ENCODE measurements at regions not wholly inside any gene's neighbourhood (a gene's known extent, or its start where the extent isn't known, plus 50 kb on each side); places are given as distances from the start of the nearest gene placed in this dataset.

- ATAC-seq (no peak), DNase-seq (no peak)
- intact Hi-C loops (cut with DNase I, micrococcal nuclease) = no loop called here
Observed at GRCh38 chr12:102562836-102563425, 82.6 kb upstream of the IGF1 start.

- DNase-seq (no peak), ATAC-seq (no peak)
- intact Hi-C loops (cut with DNase I, micrococcal nuclease) = no loop called here
Observed at GRCh38 chr12:102551186-102551585, 70.8 kb upstream of the IGF1 start.

- ATAC-seq = no peak
- intact Hi-C loops (cut with DNase I, micrococcal nuclease) = no loop called here
- DNase-seq = no peak
Observed at GRCh38 chr12:102549691-102550090, 69.3 kb upstream of the IGF1 start.

DNA sequence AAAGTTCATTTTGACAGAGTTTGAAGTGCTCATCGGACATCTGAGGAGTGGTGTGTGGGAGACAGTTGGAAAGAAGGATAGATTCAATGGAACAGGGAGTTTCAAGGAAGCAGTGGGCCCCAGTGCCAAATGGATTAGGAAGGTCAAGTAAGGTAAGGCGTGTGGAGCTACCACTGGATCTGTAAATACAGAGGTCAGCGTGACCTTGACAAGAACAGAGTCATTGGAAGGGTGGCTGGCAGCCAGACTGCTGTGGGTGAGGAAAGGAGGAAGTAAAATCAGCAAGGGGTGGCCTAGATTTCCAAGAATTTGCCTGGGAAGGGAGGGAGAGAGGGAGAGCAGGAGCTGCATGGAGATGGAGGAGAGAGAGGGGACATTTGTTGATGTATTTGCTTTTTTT, 68.2 kb upstream of the IGF1 start:
- intact Hi-C loops (cut with DNase I, micrococcal nuclease) = no loop called here

GRCh38 chr12:102543494-102544485, 63.4 kb upstream of the IGF1 start:
- ATAC-seq = no peak
- intact Hi-C loops (cut with DNase I, micrococcal nuclease) = no loop called here

More for the DNA sequence above, 68.2 kb upstream of the IGF1 start:
- no peak for DNase-seq
- no peak for ATAC-seq

DNA sequence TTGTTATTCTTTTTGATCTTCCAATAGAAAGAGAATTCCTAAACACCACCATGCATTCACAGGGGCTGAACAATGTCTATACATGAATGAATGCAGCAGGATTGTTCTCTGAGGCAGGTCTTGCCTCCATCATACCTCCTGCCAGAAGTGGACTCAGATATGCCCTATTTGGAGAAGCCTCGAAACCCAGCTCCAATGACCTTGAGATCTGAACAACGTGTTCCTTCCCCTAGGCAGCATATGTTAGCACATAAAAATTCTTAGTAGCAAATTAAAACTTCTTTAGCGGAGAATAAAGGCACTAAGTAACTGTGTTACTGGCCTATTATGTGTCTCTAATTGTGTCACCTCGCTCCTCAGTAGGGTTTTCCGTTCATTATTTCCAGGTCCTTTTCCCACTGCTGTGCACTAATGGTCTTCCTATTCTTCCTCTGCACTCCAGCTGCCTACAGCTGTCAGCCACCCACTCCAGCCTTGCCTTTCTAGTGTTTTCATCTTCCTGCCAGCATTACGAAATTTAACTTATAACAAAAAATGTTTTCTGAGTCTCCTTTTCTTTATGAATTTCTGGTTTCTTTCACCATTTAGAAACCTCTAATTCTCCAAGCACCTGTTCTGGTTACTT, 62.6 kb upstream of the IGF1 start:
- intact Hi-C loops (cut with DNase I, micrococcal nuclease) = no loop called here
- DNase-seq (peak in 1 of 2 donors; percentile 11), ATAC-seq (no peak)

More at GRCh38 chr12:102543494-102544485, 63.4 kb upstream of the IGF1 start:
- DNase-seq = no peak

- intact Hi-C loops (cut with DNase I, micrococcal nuclease) = no loop called here
- ATAC-seq (no peak), DNase-seq (no peak)
Observed at GRCh38 chr12:102540815-102541385, 60.5 kb upstream of the IGF1 start.

- DNase-seq (no peak), ATAC-seq (no peak)
- intact Hi-C loops (cut with DNase I, micrococcal nuclease) = no loop called here
Observed at GRCh38 chr12:102539651-102540553, 59.5 kb upstream of the IGF1 start.

DNA sequence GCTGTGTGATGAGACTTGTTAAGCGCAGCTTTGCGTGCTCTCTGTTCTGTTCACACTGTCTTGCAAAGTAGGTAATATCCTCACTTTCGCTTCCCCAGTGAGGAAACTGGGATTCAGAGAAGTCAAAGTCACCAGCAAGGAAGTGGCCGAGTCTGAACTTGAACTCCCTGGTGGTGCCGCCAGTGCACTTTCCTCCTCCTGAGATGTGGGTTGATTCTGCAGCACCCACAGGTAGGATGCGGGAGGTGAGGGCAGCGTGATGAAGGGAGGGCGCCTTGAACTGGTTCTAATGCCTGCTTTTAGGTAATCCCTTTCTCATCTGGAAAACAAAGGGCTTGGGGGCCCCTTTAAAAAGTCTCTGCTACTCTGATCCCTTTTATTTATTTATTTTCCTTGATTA, 54.9 kb upstream of the IGF1 start:
- ATAC-seq (no peak), DNase-seq (no peak)
- intact Hi-C loops (cut with DNase I, micrococcal nuclease) = no loop called here

DNA sequence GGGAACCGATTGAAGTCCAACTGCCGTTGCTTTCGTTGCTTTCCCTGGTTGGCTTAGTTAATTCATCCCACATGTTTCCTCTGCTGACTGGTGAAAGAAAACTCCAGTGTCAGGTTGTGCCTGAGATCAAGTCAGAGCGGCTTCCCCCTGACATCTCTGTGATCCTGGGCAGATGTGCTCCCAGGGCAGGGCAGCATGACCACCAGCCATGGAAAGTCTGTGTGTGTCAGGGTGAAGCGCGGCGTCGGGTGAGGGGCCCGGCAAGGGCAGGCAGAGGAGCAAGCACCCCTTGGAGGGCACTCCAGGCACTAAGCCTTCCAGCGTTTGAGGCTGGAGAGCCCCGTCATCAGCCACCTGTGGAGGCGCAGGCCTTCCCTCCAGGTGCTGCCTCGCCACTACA, 54.5 kb upstream of the IGF1 start:
- DNase-seq (no peak), ATAC-seq (no peak)
- intact Hi-C loops (cut with DNase I, micrococcal nuclease) = no loop called here

DNA sequence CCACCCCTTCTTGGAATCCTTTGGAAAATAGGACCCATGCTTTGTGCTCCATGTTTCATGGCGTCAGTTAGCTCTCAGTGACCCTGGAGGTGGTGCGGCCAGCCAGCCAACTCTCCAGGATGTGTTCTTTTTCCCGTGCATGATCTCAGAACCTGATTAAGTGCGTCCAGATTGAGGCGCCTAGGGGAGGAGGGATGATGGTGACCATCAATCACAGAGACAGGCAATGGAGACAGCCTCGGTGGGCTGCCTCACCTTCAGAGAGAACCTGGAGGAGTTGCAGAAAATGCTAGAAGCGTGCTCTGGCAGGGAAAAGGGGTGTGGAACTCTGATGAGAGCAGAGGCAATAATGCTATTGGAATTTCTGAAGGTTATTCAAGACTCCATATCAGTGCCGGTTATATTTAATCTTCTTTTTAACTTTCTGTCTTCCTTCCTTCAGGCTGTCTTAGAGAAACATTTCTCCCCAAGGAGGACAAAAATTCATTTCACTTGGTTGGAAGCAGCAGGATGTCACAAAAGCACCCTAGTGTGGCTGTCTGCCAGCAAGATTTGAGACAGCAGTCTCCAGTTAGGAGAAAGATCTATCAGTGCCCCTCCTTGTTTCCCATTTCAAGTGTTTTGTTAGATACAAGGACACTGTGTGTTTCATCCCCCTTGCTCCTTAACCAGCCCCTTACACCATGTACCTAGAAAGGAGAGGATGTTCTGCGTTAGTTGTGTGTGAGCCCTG, 53.3 kb upstream of the IGF1 start:
- ATAC-seq = no peak
- intact Hi-C loops (cut with DNase I, micrococcal nuclease) = no loop called here
- DNase-seq = no peak
